IMR-90 (cell line): ENCODE measurements at regions not wholly inside any gene's neighbourhood (a gene's known extent, or its start where the extent isn't known, plus 50 kb on each side); places are given as distances from the start of the nearest gene placed in this dataset.

Source experiments
- ATAC-seq: fragments of 200-7000 bp; cut with Tn5 transposase; 2 replicates; pipeline ENCODE4 v1.9.1; 2020; ENCODE audit warnings: low read depth, mild to moderate bottlenecking, moderate library complexity
- BruUV-seq: library from RNA; stranded (reverse); fragments of 400-500 nt; replicated peaks from 2 replicates; lab custom pipeline; 2021; lab: Mats Ljungman, UMichigan
- CTCF ChIA-PET: fragments of 300-600 bp; formaldehyde crosslinking; extraction: SDS; loops from one replicate; lab custom pipeline; 2021; ENCODE audit warnings: antibody characterized with exemption; lab: Yijun Ruan, JAX
- POLR2A ChIA-PET: fragments of 300-600 bp; sonication (Branson Sonifier 250); formaldehyde crosslinking; loops from one replicate; lab custom pipeline; 2022; ENCODE audit warnings: antibody characterized with exemption; ENCODE audit not compliant: unreplicated experiment; lab: Charles Lee
- DNase-seq: peaks from one replicate; pipeline ENCODE4 v3.0.0; 2013
- H2AFZ ChIP-seq: replicated peaks from 2 replicates; pipeline ENCODE3; 2013; ENCODE audit warnings: low read length, mild to moderate bottlenecking; ENCODE audit not compliant: poor library complexity
- H2AK5ac ChIP-seq: 2 replicates; pipeline ENCODE4 v1.6.1; 2013; ENCODE audit warnings: low read depth, low read length, inconsistent platforms
- H2AK9ac ChIP-seq: replicated peaks from 2 replicates; pipeline ENCODE3; 2013; ENCODE audit warnings: mild to moderate bottlenecking, low read depth, low read length, moderate library complexity; ENCODE audit not compliant: poor library complexity
- H2BK120ac ChIP-seq: 2 replicates; pipeline ENCODE4 v1.6.1; 2013; ENCODE audit warnings: low read depth, low read length, inconsistent platforms
- H2BK15ac ChIP-seq: 3 replicates; pipeline ENCODE4 v1.6.1; 2013; ENCODE audit warnings: low read depth, low read length, inconsistent platforms
- H2BK20ac ChIP-seq: 2 replicates; pipeline ENCODE4 v1.6.1; 2013; ENCODE audit warnings: low read depth, mild to moderate bottlenecking, inconsistent platforms, low read length, moderate library complexity
- H2BK5ac ChIP-seq: 2 replicates; pipeline ENCODE4 v1.6.1; 2013; ENCODE audit warnings: mild to moderate bottlenecking, low read depth, low read length, inconsistent platforms; ENCODE audit not compliant: poor library complexity, severe bottlenecking
- H3K14ac ChIP-seq: replicated peaks from 2 replicates; pipeline ENCODE4 v1.6.1; 2013; ENCODE audit warnings: low read depth, low read length, inconsistent platforms
- H3K18ac ChIP-seq: 2 replicates; pipeline ENCODE4 v1.6.1; 2013; ENCODE audit warnings: low read depth, low read length, control low read depth
- H3K23ac ChIP-seq: 2 replicates; pipeline ENCODE4 v1.6.1; 2013; ENCODE audit warnings: low read depth, low read length, inconsistent platforms
- H3K27ac ChIP-seq: 2 replicates; pipeline ENCODE4 v1.5.1; 2013; ENCODE audit warnings: mild to moderate bottlenecking, control low read depth, low read length; ENCODE audit not compliant: insufficient read depth
- H3K27me3 ChIP-seq: 2 replicates; pipeline ENCODE4 v1.6.1; 2013; ENCODE audit warnings: low read length; ENCODE audit not compliant: control insufficient read depth, insufficient read depth
- H3K36me3 ChIP-seq: 2 replicates; pipeline ENCODE4 v1.6.1; 2013; ENCODE audit warnings: low read length, mixed read lengths; ENCODE audit not compliant: control insufficient read depth, insufficient read depth
- H3K4ac ChIP-seq: 2 replicates; pipeline ENCODE4 v1.6.1; 2013; ENCODE audit warnings: low read depth, low read length, inconsistent platforms
- H3K4me1 ChIP-seq: 2 replicates; pipeline ENCODE4 v1.6.1; 2013; ENCODE audit warnings: low read length, mixed read lengths; ENCODE audit not compliant: control insufficient read depth, insufficient read depth
- H3K4me2 ChIP-seq: 2 replicates; pipeline ENCODE4 v1.6.1; 2013; ENCODE audit warnings: low read depth, mild to moderate bottlenecking, control low read depth, low read length, moderate library complexity
- H3K4me3 ChIP-seq: 2 replicates; pipeline ENCODE4 v1.5.1; 2013; ENCODE audit warnings: low read depth, mild to moderate bottlenecking, control low read depth, low read length, moderate library complexity; ENCODE audit not compliant: insufficient read depth
- H3K56ac ChIP-seq: 2 replicates; pipeline ENCODE4 v1.6.1; 2013; ENCODE audit warnings: low read length, inconsistent platforms; ENCODE audit not compliant: insufficient read depth; ENCODE audit errors: extremely low read depth
- H3K79me1 ChIP-seq, 2 experiments: 2 replicates each; pipeline ENCODE4 v1.6.1; 2013; ENCODE audit warnings: low read length in 2 of 2, inconsistent platforms in 1 of 2, low read depth in 1 of 2
- H3K9ac ChIP-seq: 2 replicates; pipeline ENCODE4 v1.6.1; 2013; ENCODE audit warnings: low read depth, low read length, control low read depth
- H3K9me1 ChIP-seq: 2 replicates; pipeline ENCODE4 v1.6.1; 2013; ENCODE audit warnings: low read length, inconsistent platforms; ENCODE audit not compliant: insufficient read depth
- H3K9me3 ChIP-seq: 2 replicates; pipeline ENCODE4 v1.6.1; 2013; ENCODE audit warnings: low read length; ENCODE audit not compliant: control insufficient read depth, insufficient read depth
- H4K20me1 ChIP-seq: 2 replicates; pipeline ENCODE4 v1.6.1; 2013; ENCODE audit warnings: low read length, inconsistent platforms; ENCODE audit not compliant: insufficient read depth
- H4K5ac ChIP-seq: 2 replicates; pipeline ENCODE4 v1.6.1; 2013; ENCODE audit warnings: mild to moderate bottlenecking, low read depth, low read length, control low read depth
- H4K8ac ChIP-seq, 2 experiments: 2 replicates each; pipeline ENCODE4 v1.6.1; 2013; ENCODE audit warnings: low read depth in 2 of 2, low read length in 2 of 2, control low read depth in 1 of 2, inconsistent platforms in 1 of 2
- H4K91ac ChIP-seq: 2 replicates; pipeline ENCODE4 v1.6.1; 2013; ENCODE audit warnings: low read depth, low read length, inconsistent platforms; ENCODE audit not compliant: insufficient read depth
- BHLHE40 ChIP-seq: fragments of 150-350 bp; IDR thresholded peaks from 2 replicates; pipeline ENCODE4 v1.6.1; 2016; ENCODE audit warnings: mild to moderate bottlenecking, low read depth, low read length
- CHD1 ChIP-seq: IDR thresholded peaks from 2 replicates; pipeline ENCODE4 v1.6.1; 2012; ENCODE audit warnings: low read depth, low read length, improper control_type of control experiment
- FOS ChIP-seq: fragments of 150-350 bp; IDR thresholded peaks from 2 replicates; pipeline ENCODE4 v1.6.1; 2016; ENCODE audit warnings: low read depth, low read length
- MAFK ChIP-seq: IDR thresholded peaks from 2 replicates; pipeline ENCODE4 v1.6.1; 2012; ENCODE audit warnings: low read depth, low read length, improper control_type of control experiment
- MAZ ChIP-seq: IDR thresholded peaks from 2 replicates; pipeline ENCODE4 v1.6.1; 2012; ENCODE audit warnings: low read depth, mild to moderate bottlenecking, low read length, improper control_type of control experiment, moderate library complexity, borderline replicate concordance
- NFE2L2 ChIP-seq: fragments of 150-350 bp; IDR thresholded peaks from 2 replicates; pipeline ENCODE4 v1.6.1; 2016; ENCODE audit warnings: low read depth, mild to moderate bottlenecking, low read length
- WGBS, 2 experiments: methylation state at CpG; one replicate each; pipeline versions ENCODE4 v1.1.5 to v1.1.7; 2013; ENCODE audit warnings: missing lambda C conversion rate in 2 of 2; ENCODE audit not compliant: insufficient read length in 1 of 2; ENCODE audit errors: extremely low coverage in 2 of 2; 5-methylcytosine and 5-hydroxymethylcytosine counted together
- dilution Hi-C: fragments of 300-500 bp; cut with HindIII; formaldehyde crosslinking; loops from one replicate; pipeline ENCODE4 v1.14.3; 2018; ENCODE audit warnings: low sequenced_read_pairs; ENCODE audit not compliant: unreplicated experiment
- in situ Hi-C: fragments of 300-500 bp; cut with MboI; formaldehyde crosslinking; loops from 3 replicates; pipeline ENCODE4 v1.14.3; 2019; ENCODE audit warnings: low sequenced_read_pairs, inconsistent platforms, mixed read lengths
- intact Hi-C: fragments of 100-400 bp; cut with micrococcal nuclease; formaldehyde crosslinking; loops from 2 replicates; pipeline ENCODE4 v1.10.0; 2022
- TF ChIP-seq, protein P1 (sequence below): fragments of 150-350 bp; IDR thresholded peaks from 2 replicates; pipeline ENCODE4 v1.6.1; 2016; ENCODE audit warnings: low read depth, mild to moderate bottlenecking, low read length, moderate library complexity, borderline replicate concordance
- TF ChIP-seq, protein P2 (sequence below): conservative IDR thresholded peaks from 2 replicates; pipeline ENCODE4 v1.5.1; 2012; ENCODE audit warnings: mild to moderate bottlenecking, low read depth, low read length, improper control_type of control experiment

DNA sequence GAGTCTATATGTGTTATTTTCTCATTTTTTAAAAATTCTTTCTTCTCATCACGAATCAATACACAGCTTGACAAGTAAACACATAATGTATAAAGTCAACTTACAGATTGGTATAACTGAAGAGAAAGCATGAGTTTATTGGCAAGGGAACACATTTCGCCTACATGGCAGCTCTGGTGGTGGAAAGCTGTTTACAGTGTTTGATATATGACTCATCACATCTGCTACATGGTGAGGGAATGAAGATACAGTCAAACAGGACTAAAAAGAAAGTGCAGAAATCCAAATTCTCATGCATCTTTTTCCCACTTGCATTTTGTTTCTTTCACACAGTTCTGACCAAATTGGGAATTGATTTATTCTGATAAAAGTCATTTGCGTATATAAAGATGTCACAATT, 122.2 kb upstream of the ADGRL4 start:
- H2BK120ac ChIP-seq, result no peak overlapping the region
- no peak overlapping the region for H3K23ac ChIP-seq
- H3K36me3 ChIP-seq, result no peaks in the 10 kb centered on the region
- no peak overlapping the region for H3K4ac ChIP-seq
- H4K8ac ChIP-seq, result no peak overlapping the region
- H4K91ac ChIP-seq, result no peak overlapping the region
- no peaks in the 10 kb centered on the region for H3K27me3 ChIP-seq
- BruUV-seq, result no TSS peak
- CTCF ChIA-PET, result interaction anchor here (0.6 to 2.1 kb wide), 3 partner anchors 13 to 81 kb away, joined by 3 to 6 read pairs (median 3); no protein-coding TSS in a partner anchor
- H3K14ac ChIP-seq, result no peak overlapping the region
- no peaks in the 10 kb centered on the region for H3K79me1 ChIP-seq
- no peaks in the 10 kb centered on the region for H3K4me1 ChIP-seq
- H3K56ac ChIP-seq, result no peak overlapping the region
- dilution Hi-C loops (no loop called here), intact Hi-C loops (no loop called here), in situ Hi-C loops (no loop called here)
- ATAC-seq (peak; percentile 97), DNase-seq (peak; percentile 93)
- no peak overlapping the region for H3K27ac ChIP-seq
- no peak overlapping the region for H2AFZ ChIP-seq
- peak overlapping the region; percentile 49 for H2BK5ac ChIP-seq
- WGBS, 2 experiments, result no CpG with 5 or more reads among the region's 3 CpGs
- no peak overlapping the region for H2BK15ac ChIP-seq
- H3K9me1 ChIP-seq, result peaks cover 4% of the 10 kb centered on the region; the same call in 1 of the 2 replicates
- POLR2A ChIA-PET, result no interaction called here
- H3K4me2 ChIP-seq, result peak overlapping the region; percentile 27; the same call in 1 of the 2 replicates
- H2AK5ac ChIP-seq, result no peak overlapping the region
- no peak overlapping the region for H3K18ac ChIP-seq
- no peak overlapping the region for H4K5ac ChIP-seq
- TF ChIP-seq MAFK, result peak; percentile 57
- TF ChIP-seq MAZ, result no peak
- no peak for TF ChIP-seq CHD1
- TF ChIP-seq FOS, result peak; percentile 97
- TF ChIP-seq BHLHE40, result peak; percentile 57; the same call in 1 of the 2 replicates
- TF ChIP-seq NFE2L2, result peak; percentile 57
- TF ChIP-seq, protein P1, sequence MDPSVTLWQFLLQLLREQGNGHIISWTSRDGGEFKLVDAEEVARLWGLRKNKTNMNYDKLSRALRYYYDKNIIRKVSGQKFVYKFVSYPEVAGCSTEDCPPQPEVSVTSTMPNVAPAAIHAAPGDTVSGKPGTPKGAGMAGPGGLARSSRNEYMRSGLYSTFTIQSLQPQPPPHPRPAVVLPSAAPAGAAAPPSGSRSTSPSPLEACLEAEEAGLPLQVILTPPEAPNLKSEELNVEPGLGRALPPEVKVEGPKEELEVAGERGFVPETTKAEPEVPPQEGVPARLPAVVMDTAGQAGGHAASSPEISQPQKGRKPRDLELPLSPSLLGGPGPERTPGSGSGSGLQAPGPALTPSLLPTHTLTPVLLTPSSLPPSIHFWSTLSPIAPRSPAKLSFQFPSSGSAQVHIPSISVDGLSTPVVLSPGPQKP, result no peak
- TF ChIP-seq, protein P2, sequence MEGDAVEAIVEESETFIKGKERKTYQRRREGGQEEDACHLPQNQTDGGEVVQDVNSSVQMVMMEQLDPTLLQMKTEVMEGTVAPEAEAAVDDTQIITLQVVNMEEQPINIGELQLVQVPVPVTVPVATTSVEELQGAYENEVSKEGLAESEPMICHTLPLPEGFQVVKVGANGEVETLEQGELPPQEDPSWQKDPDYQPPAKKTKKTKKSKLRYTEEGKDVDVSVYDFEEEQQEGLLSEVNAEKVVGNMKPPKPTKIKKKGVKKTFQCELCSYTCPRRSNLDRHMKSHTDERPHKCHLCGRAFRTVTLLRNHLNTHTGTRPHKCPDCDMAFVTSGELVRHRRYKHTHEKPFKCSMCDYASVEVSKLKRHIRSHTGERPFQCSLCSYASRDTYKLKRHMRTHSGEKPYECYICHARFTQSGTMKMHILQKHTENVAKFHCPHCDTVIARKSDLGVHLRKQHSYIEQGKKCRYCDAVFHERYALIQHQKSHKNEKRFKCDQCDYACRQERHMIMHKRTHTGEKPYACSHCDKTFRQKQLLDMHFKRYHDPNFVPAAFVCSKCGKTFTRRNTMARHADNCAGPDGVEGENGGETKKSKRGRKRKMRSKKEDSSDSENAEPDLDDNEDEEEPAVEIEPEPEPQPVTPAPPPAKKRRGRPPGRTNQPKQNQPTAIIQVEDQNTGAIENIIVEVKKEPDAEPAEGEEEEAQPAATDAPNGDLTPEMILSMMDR, result no peak
- H3K9me3 ChIP-seq, result no peaks in the 10 kb centered on the region
- no peak overlapping the region for H2BK20ac ChIP-seq
- no peak overlapping the region for H2AK9ac ChIP-seq
- no peak overlapping the region for H3K9ac ChIP-seq
- no peaks in the 10 kb centered on the region for H4K20me1 ChIP-seq
- no peak overlapping the region for H3K4me3 ChIP-seq
